Cardiac fibroblast (primary cell): ENCODE measurements at regions not wholly inside any gene's neighbourhood (a gene's known extent, or its start where the extent isn't known, plus 50 kb on each side); places are given as distances from the start of the nearest gene placed in this dataset.

ENCODE experiments used
- DNase-seq, 2 donors: peaks; one replicate each; pipeline versions ENCODE4 v3.0.0 to v3.0.0-alpha.2; 2010; ENCODE audit warnings: low read depth in 2 of 2
- H3K4me3 ChIP-seq, 2 donors: replicated peaks in 1 of 2; 1 replicate in 1 of 2; 2 replicates in 1 of 2; pipeline ENCODE4 v1.5.1; 2011; ENCODE audit warnings: low read depth in 2 of 2, low read length in 2 of 2, mild to moderate bottlenecking in 2 of 2, moderate library complexity in 1 of 2
- CTCF ChIP-seq: IDR thresholded peaks from one replicate; pipeline ENCODE4 v1.5.1; 2011; ENCODE audit warnings: low read depth, mild to moderate bottlenecking, low read length, inconsistent platforms

- no peak overlapping the region for H3K4me3 ChIP-seq
- TF ChIP-seq CTCF, result no peak
- DNase-seq, result peak in 1 of 2 donors; percentile 2
Observed at GRCh38 chr7:56175771-56176170, 59.6 kb upstream of the NUPR2 start.

GRCh38 chr7:56174875-56175760 is 58.9 kb upstream of the NUPR2 start:
- H3K4me3 ChIP-seq, result no peak overlapping the region
- no peak for TF ChIP-seq CTCF
- no peak for DNase-seq

GRCh38 chr7:56174346-56174874 is 58.2 kb upstream of the NUPR2 start:
- no peak for DNase-seq
- no peak for TF ChIP-seq CTCF
- no peak overlapping the region for H3K4me3 ChIP-seq
